CD8-positive, alpha-beta memory T cell (primary cell): ENCODE measurements at regions not wholly inside any gene's neighbourhood (a gene's known extent, or its start where the extent isn't known, plus 50 kb on each side); places are given as distances from the start of the nearest gene placed in this dataset.
"Not testable (repeated sequence)": the region's sequence is repeated elsewhere in the genome, so short reads cannot be mapped to it uniquely, and the experiment has no call there.

ENCODE experiments used
- CTCF ChIA-PET: fragments of 350-600 bp; sonication (Branson Sonifier 250); formaldehyde crosslinking; loops from one replicate; lab custom pipeline; 2021; ENCODE audit warnings: antibody characterized with exemption; lab: Charles Lee
- POLR2A ChIA-PET: fragments of 350-600 bp; sonication (Branson Sonifier 250); formaldehyde crosslinking; loops from one replicate; lab custom pipeline; 2021; ENCODE audit warnings: antibody characterized with exemption; lab: Charles Lee
- DNase-seq, 5 donors: peaks; one replicate each; pipeline versions ENCODE4 v3.0.0 to v3.0.0-alpha.2; 2020 to 2022; ENCODE audit warnings: mixed read lengths in 1 of 5
- H3K27ac ChIP-seq: one replicate; pipeline ENCODE4 v1.7.0; 2013; ENCODE audit warnings: low read depth, mild to moderate bottlenecking, low read length, moderate library complexity
- H3K27me3 ChIP-seq: 2 replicates; pipeline ENCODE4 v1.7.0; 2013; ENCODE audit warnings: low read length, mild to moderate bottlenecking; ENCODE audit not compliant: insufficient read depth, poor library complexity, severe bottlenecking
- H3K36me3 ChIP-seq: 2 replicates; pipeline ENCODE4 v1.7.0; 2013; ENCODE audit warnings: mild to moderate bottlenecking, low read length, moderate library complexity; ENCODE audit not compliant: insufficient read depth
- H3K4me1 ChIP-seq: 2 replicates; pipeline ENCODE4 v1.7.0; 2013; ENCODE audit warnings: mild to moderate bottlenecking, low read length, moderate library complexity; ENCODE audit not compliant: insufficient read depth
- H3K4me3 ChIP-seq: 2 replicates; pipeline ENCODE4 v1.7.0; 2013; ENCODE audit warnings: mild to moderate bottlenecking, low read length
- H3K9me3 ChIP-seq: 2 replicates; pipeline ENCODE4 v1.7.0; 2013; ENCODE audit warnings: mild to moderate bottlenecking, low read length
- H3K27ac Mint-ChIP-seq, 8 donors: one replicate each; pipeline ENCODE4 v1.8.0; 2020 to 2021; ENCODE audit warnings: mixed read lengths in 8 of 8, mild to moderate bottlenecking in 6 of 8, inconsistent platforms in 3 of 8, moderate library complexity in 3 of 8
- H3K27me3 Mint-ChIP-seq, 2 donors: one replicate each; pipeline ENCODE4 v1.8.0; 2020 to 2021; ENCODE audit warnings: mixed read lengths in 2 of 2, mild to moderate bottlenecking in 1 of 2, moderate library complexity in 1 of 2
- H3K36me3 Mint-ChIP-seq, 3 donors: one replicate each; pipeline ENCODE4 v1.8.0; 2020 to 2021; ENCODE audit warnings: mixed read lengths in 3 of 3, inconsistent platforms in 1 of 3, mild to moderate bottlenecking in 1 of 3
- H3K4me1 Mint-ChIP-seq, 3 donors: one replicate each; pipeline ENCODE4 v1.8.0; 2020 to 2021; ENCODE audit warnings: mixed read lengths in 3 of 3, inconsistent platforms in 1 of 3, mild to moderate bottlenecking in 1 of 3
- H3K4me3 Mint-ChIP-seq, 7 donors: one replicate each; pipeline ENCODE4 v1.8.0; 2020 to 2021; ENCODE audit warnings: mixed read lengths in 7 of 7, mild to moderate bottlenecking in 6 of 7, moderate library complexity in 4 of 7, inconsistent platforms in 2 of 7
- H3K9me3 Mint-ChIP-seq, 5 donors: one replicate each; pipeline ENCODE4 v1.8.0; 2020 to 2022; ENCODE audit warnings: mixed read lengths in 5 of 5, mild to moderate bottlenecking in 3 of 5, moderate library complexity in 2 of 5, inconsistent platforms in 1 of 5

DNA sequence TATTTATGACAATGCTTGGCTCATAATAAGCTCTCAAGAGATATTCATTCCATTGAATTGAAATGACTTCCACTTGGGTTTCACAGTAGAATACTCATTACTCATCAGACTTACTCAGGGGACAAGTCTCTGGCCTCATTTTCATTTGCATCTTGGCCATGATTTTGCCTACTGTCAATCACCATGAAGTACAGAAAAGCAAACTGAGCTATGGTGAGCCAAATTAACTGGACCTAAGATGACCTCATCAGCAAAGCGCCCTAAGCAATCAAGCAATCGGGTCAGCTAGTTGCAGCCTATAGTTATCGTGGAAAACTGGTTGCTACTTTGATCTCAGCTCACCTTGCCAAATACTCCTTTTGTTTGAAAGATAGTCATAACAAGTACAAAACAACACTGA, 494.7 kb upstream of the SLC35B3 start:
- peaks cover 0 to 13% (median 0%) of the 10 kb centered on the region in 5 donors for H3K9me3 Mint-ChIP-seq
- no peaks in the 10 kb centered on the region for H3K27me3 ChIP-seq
- H3K27ac ChIP-seq, result no peak overlapping the region
- no peaks in the 10 kb centered on the region for H3K4me1 ChIP-seq
- DNase-seq, result no peak
- H3K4me1 Mint-ChIP-seq, result no peaks in the 10 kb centered on the region
- ChIA-PET CTCF (no interaction called here), POLR2A (no interaction called here)
- H3K27me3 Mint-ChIP-seq, result no peaks in the 10 kb centered on the region
- no peaks in the 10 kb centered on the region for H3K36me3 Mint-ChIP-seq
- no peak overlapping the region for H3K27ac Mint-ChIP-seq
- H3K4me3 Mint-ChIP-seq, result no peak overlapping the region
- H3K9me3 ChIP-seq, result no peaks in the 10 kb centered on the region
- no peak overlapping the region for H3K4me3 ChIP-seq
- no peaks in the 10 kb centered on the region for H3K36me3 ChIP-seq

DNA sequence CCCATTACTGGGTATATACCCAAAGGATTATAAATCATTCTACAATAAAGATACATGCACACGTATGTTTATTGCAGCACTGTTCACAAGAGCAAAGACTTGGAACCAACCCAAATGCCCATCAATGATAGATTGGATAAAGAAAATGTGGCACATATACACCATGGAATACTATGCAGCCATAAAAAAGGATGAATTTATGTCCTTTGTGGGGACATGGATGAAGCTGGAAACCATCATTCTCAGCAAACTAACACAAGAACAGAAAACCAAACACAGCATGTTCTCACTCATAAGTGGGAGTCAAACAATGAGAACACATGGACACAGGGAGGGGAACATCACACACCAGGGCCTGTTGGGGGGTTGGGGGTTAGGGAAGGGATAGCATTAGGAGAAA, 484.9 kb upstream of the SLC35B3 start:
- H3K27me3 ChIP-seq, H3K36me3 Mint-ChIP-seq, H3K27ac Mint-ChIP-seq, H3K4me1 Mint-ChIP-seq, H3K36me3 ChIP-seq, H3K9me3 ChIP-seq, H3K27me3 Mint-ChIP-seq, H3K4me3 Mint-ChIP-seq, POLR2A ChIA-PET, H3K27ac ChIP-seq, H3K4me3 ChIP-seq, H3K4me1 ChIP-seq, CTCF ChIA-PET, DNase-seq: not testable (repeated sequence)
- peaks cover 0 to 14% (median 6%) of the 10 kb centered on the region in 5 donors for H3K9me3 Mint-ChIP-seq

DNA sequence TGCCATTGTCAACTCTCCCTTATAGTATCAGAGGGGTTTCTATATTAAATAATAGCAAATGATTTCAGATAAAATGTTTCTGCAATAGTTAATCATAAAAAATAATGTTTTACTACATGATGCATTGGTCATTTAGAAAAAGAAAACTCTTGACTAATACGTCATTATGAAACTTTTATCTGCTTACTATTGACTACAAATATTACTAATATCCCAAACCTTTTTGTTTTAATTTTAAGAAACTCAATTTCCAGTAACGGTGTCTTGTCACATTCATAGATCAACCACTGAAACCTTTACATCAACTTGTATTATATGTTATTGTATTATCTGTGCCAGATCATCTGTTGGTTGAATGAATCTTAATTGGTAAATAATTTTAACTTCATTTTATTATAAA, 482.9 kb upstream of the SLC35B3 start:
- DNase-seq, result no peak
- Mint-ChIP-seq H3K36me3 (no peaks in the 10 kb centered on the region), H3K4me3 (no peak overlapping the region), H3K4me1 (no peaks in the 10 kb centered on the region), H3K27me3 (no peaks in the 10 kb centered on the region), H3K9me3 (peaks cover 2 to 16% (median 14%) of the 10 kb centered on the region in 5 donors), H3K27ac (no peak overlapping the region)
- Histone ChIP-seq H3K27me3 (no peaks in the 10 kb centered on the region), H3K27ac (no peak overlapping the region), H3K9me3 (no peaks in the 10 kb centered on the region), H3K36me3 (no peaks in the 10 kb centered on the region), H3K4me1 (no peaks in the 10 kb centered on the region), H3K4me3 (no peak overlapping the region)
- ChIA-PET CTCF (no interaction called here), POLR2A (no interaction called here)

DNA sequence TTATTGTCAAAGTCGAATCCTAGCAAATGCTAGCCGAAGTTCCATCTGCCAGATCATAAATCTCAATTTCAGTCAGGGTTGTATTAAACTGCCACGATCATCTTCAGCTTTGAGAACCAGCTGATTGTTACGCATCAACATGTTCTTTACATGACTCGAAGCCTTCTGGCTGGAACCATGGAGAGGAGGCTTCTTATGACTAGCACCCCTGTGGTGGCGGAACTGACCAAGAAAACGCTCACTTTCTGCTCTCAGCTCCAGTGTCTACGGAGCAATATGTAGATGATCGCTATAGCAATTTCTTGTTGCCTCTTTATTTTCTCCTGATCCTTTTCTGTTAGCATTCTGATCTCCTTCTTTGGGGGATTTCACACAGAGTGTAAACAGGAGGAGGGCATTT, 479.4 kb upstream of the SLC35B3 start:
- Histone ChIP-seq H3K36me3 (no peaks in the 10 kb centered on the region), H3K4me1 (no peaks in the 10 kb centered on the region), H3K27ac (no peak overlapping the region), H3K9me3 (no peaks in the 10 kb centered on the region), H3K4me3 (no peak overlapping the region), H3K27me3 (no peaks in the 10 kb centered on the region)
- POLR2A ChIA-PET, result no interaction called here
- CTCF ChIA-PET, result no interaction called here
- no peak overlapping the region for H3K27ac Mint-ChIP-seq
- no peak for DNase-seq
- no peaks in the 10 kb centered on the region for H3K27me3 Mint-ChIP-seq
- no peaks in the 10 kb centered on the region for H3K36me3 Mint-ChIP-seq
- peaks cover 8 to 29% (median 18%) of the 10 kb centered on the region in 5 donors for H3K9me3 Mint-ChIP-seq
- no peaks in the 10 kb centered on the region for H3K4me1 Mint-ChIP-seq
- no peak overlapping the region for H3K4me3 Mint-ChIP-seq

DNA sequence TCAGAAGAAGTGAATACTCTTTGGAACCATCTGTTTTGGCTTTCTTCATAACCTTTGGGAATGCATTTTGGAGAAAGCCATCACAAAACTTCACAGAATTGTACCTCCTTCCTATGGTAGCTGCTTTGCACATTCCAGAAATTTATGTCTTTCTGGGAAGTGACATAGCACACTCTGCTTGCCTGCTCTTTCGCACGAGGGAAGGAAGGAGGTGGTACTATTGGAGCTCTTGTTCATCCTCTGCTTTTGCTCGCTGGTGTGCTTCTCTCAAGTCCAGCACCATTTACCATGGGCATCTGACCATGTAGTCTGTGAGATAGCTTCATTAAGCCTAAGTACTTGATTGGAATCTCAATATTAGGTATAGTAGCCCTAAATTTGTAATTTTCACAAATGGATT, 473.3 kb upstream of the SLC35B3 start:
- POLR2A ChIA-PET, result no interaction called here
- no peaks in the 10 kb centered on the region for H3K36me3 Mint-ChIP-seq
- H3K36me3 ChIP-seq, result no peaks in the 10 kb centered on the region
- no peaks in the 10 kb centered on the region for H3K27me3 ChIP-seq
- H3K4me3 ChIP-seq, result no peak overlapping the region
- no peaks in the 10 kb centered on the region for H3K9me3 ChIP-seq
- H3K4me1 ChIP-seq, result no peaks in the 10 kb centered on the region
- H3K4me3 Mint-ChIP-seq, result no peak overlapping the region
- H3K27me3 Mint-ChIP-seq, result no peaks in the 10 kb centered on the region
- H3K4me1 Mint-ChIP-seq, result no peaks in the 10 kb centered on the region
- no peak overlapping the region for H3K27ac ChIP-seq
- no peak overlapping the region for H3K27ac Mint-ChIP-seq
- DNase-seq, result no peak
- peaks cover 6 to 26% (median 9%) of the 10 kb centered on the region in 5 donors for H3K9me3 Mint-ChIP-seq
- CTCF ChIA-PET, result no interaction called here

DNA sequence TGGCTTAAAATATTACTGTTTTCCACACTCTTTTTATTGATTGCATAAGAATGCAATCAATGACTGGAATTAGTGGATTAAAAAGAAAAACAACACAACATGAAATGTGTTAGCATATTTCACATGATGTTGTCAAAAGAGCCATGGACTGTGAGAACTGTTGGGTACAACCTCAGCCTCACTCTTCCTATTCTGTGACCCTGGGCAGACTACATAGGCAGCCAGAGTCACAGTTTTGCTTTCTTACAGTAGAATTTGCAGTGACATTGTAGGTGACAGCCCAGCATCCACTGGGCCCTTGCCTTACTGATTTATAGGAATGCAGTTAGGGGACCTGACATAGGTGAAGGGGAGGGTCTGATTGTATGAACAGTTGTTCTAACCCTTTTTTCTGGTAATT, 471.4 kb upstream of the SLC35B3 start:
- no peaks in the 10 kb centered on the region for H3K4me1 ChIP-seq
- H3K36me3 Mint-ChIP-seq, result no peaks in the 10 kb centered on the region
- H3K9me3 Mint-ChIP-seq, result peaks cover 0 to 22% (median 2%) of the 10 kb centered on the region in 5 donors
- H3K4me3 Mint-ChIP-seq, result no peak overlapping the region
- H3K27ac Mint-ChIP-seq, result no peak overlapping the region
- CTCF ChIA-PET, result no interaction called here
- no peaks in the 10 kb centered on the region for H3K9me3 ChIP-seq
- H3K4me3 ChIP-seq, result no peak overlapping the region
- H3K36me3 ChIP-seq, result no peaks in the 10 kb centered on the region
- H3K27ac ChIP-seq, result no peak overlapping the region
- H3K4me1 Mint-ChIP-seq, result no peaks in the 10 kb centered on the region
- POLR2A ChIA-PET, result no interaction called here
- no peak for DNase-seq
- no peaks in the 10 kb centered on the region for H3K27me3 ChIP-seq
- H3K27me3 Mint-ChIP-seq, result no peaks in the 10 kb centered on the region

DNA sequence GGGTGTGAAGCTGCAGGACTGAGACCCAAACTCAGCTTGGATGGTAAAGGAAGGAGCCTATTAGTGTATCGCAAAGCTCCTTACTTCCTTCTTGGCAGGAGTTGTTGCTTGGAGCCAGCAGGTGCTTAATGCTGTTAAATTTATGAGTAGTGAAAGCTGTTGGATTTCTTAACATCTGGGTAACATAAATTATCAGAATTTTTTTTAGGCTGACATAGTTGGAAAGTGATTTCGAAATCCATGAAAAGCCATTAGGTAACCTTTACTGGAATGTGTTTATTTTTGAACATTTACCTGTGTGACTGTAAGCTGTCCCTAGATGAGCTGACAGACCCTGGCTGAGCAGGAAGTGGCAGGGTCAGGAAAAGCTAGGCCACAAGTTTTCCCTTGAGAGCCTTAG, 470.4 kb upstream of the SLC35B3 start:
- ChIA-PET CTCF (no interaction called here), POLR2A (no interaction called here)
- H3K36me3 Mint-ChIP-seq, result no peaks in the 10 kb centered on the region
- Histone ChIP-seq H3K27me3 (no peaks in the 10 kb centered on the region), H3K9me3 (no peaks in the 10 kb centered on the region), H3K27ac (no peak overlapping the region), H3K4me1 (no peaks in the 10 kb centered on the region), H3K36me3 (no peaks in the 10 kb centered on the region), H3K4me3 (no peak overlapping the region)
- no peaks in the 10 kb centered on the region for H3K27me3 Mint-ChIP-seq
- peaks cover 0 to 17% (median 2%) of the 10 kb centered on the region in 5 donors for H3K9me3 Mint-ChIP-seq
- no peaks in the 10 kb centered on the region for H3K4me1 Mint-ChIP-seq
- no peak overlapping the region for H3K27ac Mint-ChIP-seq
- no peak for DNase-seq
- no peak overlapping the region for H3K4me3 Mint-ChIP-seq

DNA sequence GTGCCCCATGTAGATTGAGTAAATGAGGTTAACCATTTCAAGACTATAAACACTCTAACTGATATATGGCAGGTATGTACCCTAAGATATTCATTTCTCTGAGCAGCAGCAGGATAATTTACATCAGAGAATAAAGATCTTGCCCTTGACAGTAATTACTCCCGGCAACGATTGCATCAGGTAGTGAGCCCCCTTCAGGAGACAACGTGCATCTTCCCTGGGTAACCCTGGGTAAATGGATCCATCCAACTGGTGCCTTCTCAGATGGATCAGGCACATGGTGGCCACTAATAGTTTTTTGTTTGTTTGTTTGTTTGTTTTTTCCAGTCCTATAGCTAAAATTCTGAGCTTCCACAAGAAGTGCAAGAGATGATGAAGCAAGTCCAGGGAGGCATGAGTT, 469.4 kb upstream of the SLC35B3 start:
- no peaks in the 10 kb centered on the region for H3K36me3 Mint-ChIP-seq
- no peaks in the 10 kb centered on the region for H3K4me1 ChIP-seq
- H3K36me3 ChIP-seq, result no peaks in the 10 kb centered on the region
- no peak for DNase-seq
- peaks cover 0 to 12% (median 2%) of the 10 kb centered on the region in 5 donors for H3K9me3 Mint-ChIP-seq
- no peaks in the 10 kb centered on the region for H3K27me3 Mint-ChIP-seq
- H3K9me3 ChIP-seq, result no peaks in the 10 kb centered on the region
- H3K27ac ChIP-seq, result no peak overlapping the region
- POLR2A ChIA-PET, result no interaction called here
- H3K27ac Mint-ChIP-seq, result no peak overlapping the region
- H3K27me3 ChIP-seq, result no peaks in the 10 kb centered on the region
- H3K4me3 ChIP-seq, result no peak overlapping the region
- H3K4me1 Mint-ChIP-seq, result no peaks in the 10 kb centered on the region
- CTCF ChIA-PET, result no interaction called here
- H3K4me3 Mint-ChIP-seq, result no peak overlapping the region

DNA sequence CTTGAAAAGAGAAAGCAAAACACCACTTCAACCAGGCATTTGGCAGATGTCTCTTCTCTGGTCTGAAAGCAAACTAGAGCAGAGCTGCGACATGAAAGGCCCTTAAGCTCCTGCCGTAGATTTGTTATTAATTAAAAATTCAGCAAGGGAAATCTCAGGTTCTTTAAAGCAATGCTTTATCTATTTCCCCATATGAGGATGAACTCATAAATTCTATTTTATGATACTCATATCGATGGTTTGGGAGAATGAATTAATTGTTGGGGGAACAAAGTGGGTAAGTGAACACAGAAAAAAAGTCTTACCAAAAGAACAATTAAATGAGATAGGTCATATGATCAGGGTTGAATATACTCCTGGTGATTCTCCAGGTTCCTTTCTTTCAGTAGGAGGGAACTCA, 464.7 kb upstream of the SLC35B3 start:
- DNase-seq, result no peak
- Histone ChIP-seq H3K4me3 (no peak overlapping the region), H3K27me3 (no peaks in the 10 kb centered on the region), H3K9me3 (no peaks in the 10 kb centered on the region), H3K27ac (no peak overlapping the region), H3K36me3 (no peaks in the 10 kb centered on the region), H3K4me1 (no peaks in the 10 kb centered on the region)
- ChIA-PET CTCF (no interaction called here), POLR2A (no interaction called here)
- Mint-ChIP-seq H3K27me3 (no peaks in the 10 kb centered on the region), H3K27ac (no peak overlapping the region), H3K36me3 (no peaks in the 10 kb centered on the region), H3K4me3 (no peak overlapping the region), H3K9me3 (peaks cover 0 to 15% (median 2%) of the 10 kb centered on the region in 5 donors), H3K4me1 (no peaks in the 10 kb centered on the region)
